HCT116 (cell line): ENCODE measurements at regions not wholly inside any gene's neighbourhood (a gene's known extent, or its start where the extent isn't known, plus 50 kb on each side); places are given as distances from the start of the nearest gene placed in this dataset.
A peak's percentile ranks its signal among the peaks of the same experiment; 100 is the strongest.

Experiments used
- ATAC-seq: fragments of 200-7000 bp; cut with Tn5 transposase; 2 replicates; pipeline ENCODE4 v1.9.1; 2020; ENCODE audit warnings: mild to moderate bottlenecking, moderate library complexity
- BruUV-seq: library from RNA; stranded (reverse); fragments of 400-500 nt; replicated peaks from 2 replicates; lab custom pipeline; 2021; lab: Mats Ljungman, UMichigan
- CTCF ChIA-PET: fragments of 300-600 bp; sonication (Branson Sonifier 250); formaldehyde crosslinking; loops from one replicate; lab custom pipeline; 2021; ENCODE audit warnings: antibody characterized with exemption; lab: Charles Lee
- POLR2A ChIA-PET: fragments of 300-600, 350-600 bp; sonication (Branson Sonifier 250); formaldehyde crosslinking; loops from one replicate; lab custom pipeline; 2021; ENCODE audit warnings: antibody characterized with exemption; lab: Charles Lee
- RAD21 ChIA-PET, 2 experiments: fragments of 300-600 bp; sonication (Branson Sonifier 250); formaldehyde crosslinking; loops; one replicate each; lab custom pipeline; 2023; ENCODE audit warnings: low total read pairs in 2 of 2; ENCODE audit not compliant: uncharacterized antibody in 2 of 2, unreplicated experiment in 2 of 2, low non-redundant PET in 1 of 2; lab: Charles Lee
- DNase-seq: peaks from one replicate; pipeline ENCODE4 v3.0.0-alpha.2; 2010; ENCODE audit warnings: low read depth, low spot score
- H2AFZ ChIP-seq: fragments of 200-600 bp; shearing (Covaris generic), sonication (generic); 2 replicates; pipeline ENCODE4 v1.6.1; 2017; ENCODE audit warnings: low read depth, mixed run types, mixed read lengths, antibody characterized with exemption, low read length; ENCODE audit not compliant: poor library complexity, severe bottlenecking
- H3K27ac ChIP-seq: 2 replicates; pipeline ENCODE4 v1.5.1; 2012; ENCODE audit warnings: low read depth, low read length
- H3K27me3 ChIP-seq: fragments of 200-600 bp; sonication (generic); 2 replicates; pipeline ENCODE4 v1.6.1; 2016; ENCODE audit warnings: mixed run types, low read length, mixed read lengths; ENCODE audit not compliant: insufficient read depth
- H3K36me3 ChIP-seq, 2 experiments: fragments of 200-500 bp in 1 of 2; fragments of 200-600 bp in 1 of 2; sonication (Bioruptor generic) in 1 of 2; sonication (generic) in 1 of 2; 2 replicates each; pipeline versions ENCODE4 v1.5.1 to v1.6.1; 2014 to 2016; ENCODE audit warnings: low read length in 2 of 2, inconsistent platforms in 1 of 2, mixed read lengths in 1 of 2, mixed run types in 1 of 2; ENCODE audit not compliant: insufficient read depth in 2 of 2, control insufficient read depth in 1 of 2
- H3K4me1 ChIP-seq, 2 experiments: fragments of 200-600 bp in 1 of 2; sonication (generic) in 1 of 2; 2 replicates each; pipeline versions ENCODE4 v1.5.1 to v1.6.1; 2012 to 2017; ENCODE audit warnings: low read length in 2 of 2, inconsistent platforms in 1 of 2, mild to moderate bottlenecking in 1 of 2, mixed read lengths in 1 of 2, mixed run types in 1 of 2, moderate library complexity in 1 of 2; ENCODE audit not compliant: insufficient read depth in 2 of 2, control insufficient read depth in 1 of 2
- H3K4me2 ChIP-seq: fragments of 200-600 bp; sonication (generic); 2 replicates; pipeline ENCODE4 v1.6.1; 2017; ENCODE audit warnings: mixed run types, low read length, mixed read lengths
- H3K4me3 ChIP-seq, 2 experiments: fragments of 200-600 bp in 1 of 2; sonication (generic) in 1 of 2; replicated peaks in 1 of 2; 2 replicates each; pipeline ENCODE4 v1.5.1; 2011 to 2016; ENCODE audit warnings: low read length in 2 of 2, control low read depth in 1 of 2, low read depth in 1 of 2, mild to moderate bottlenecking in 1 of 2, mixed read lengths in 1 of 2, mixed run types in 1 of 2
- H3K79me2 ChIP-seq: fragments of 200-600 bp; sonication (generic); 2 replicates; pipeline ENCODE4 v1.6.1; 2017; ENCODE audit warnings: mild to moderate bottlenecking, mixed run types, low read length, moderate library complexity, mixed read lengths; ENCODE audit not compliant: insufficient read depth
- H3K9ac ChIP-seq: fragments of 200-600 bp; sonication (generic); 2 replicates; pipeline ENCODE4 v1.6.1; 2016; ENCODE audit warnings: low read length, mixed read lengths
- H3K9me2 ChIP-seq: fragments of 200-600 bp; sonication (generic), shearing (Covaris generic); 2 replicates; pipeline ENCODE4 v1.6.1; 2017; ENCODE audit warnings: mixed run types, mild to moderate bottlenecking, moderate library complexity; ENCODE audit not compliant: insufficient read depth
- H3K9me3 ChIP-seq, 2 experiments: fragments of 200-500 bp in 1 of 2; fragments of 200-600 bp in 1 of 2; sonication (Bioruptor generic) in 1 of 2; sonication (generic) in 1 of 2; 2 replicates each; pipeline ENCODE4 v1.6.1; 2014 to 2017; ENCODE audit warnings: low read length in 2 of 2, mixed read lengths in 2 of 2, inconsistent platforms in 1 of 2, low read depth in 1 of 2, mild to moderate bottlenecking in 1 of 2, mixed run types in 1 of 2, moderate library complexity in 1 of 2; ENCODE audit not compliant: control insufficient read depth in 1 of 2, insufficient read depth in 1 of 2
- H4K20me1 ChIP-seq: fragments of 200-600 bp; sonication (generic), shearing (Covaris generic); 2 replicates; pipeline ENCODE4 v1.6.1; 2017; ENCODE audit warnings: mixed run types, mild to moderate bottlenecking, moderate library complexity; ENCODE audit not compliant: insufficient read depth
- EZH2phosphoT487 ChIP-seq: fragments of 200-600 bp; IDR thresholded peaks from 2 replicates; pipeline ENCODE4 v1.6.1; 2018; ENCODE audit warnings: antibody characterized with exemption, borderline replicate concordance
- RAD21 ChIP-seq: IDR thresholded peaks from 2 replicates; pipeline ENCODE4 v1.6.1; 2012; ENCODE audit warnings: low read depth, mild to moderate bottlenecking
- SIN3A ChIP-seq: IDR thresholded peaks from 2 replicates; pipeline ENCODE4 v1.6.1; 2012; ENCODE audit warnings: low read depth
- SP1 ChIP-seq: IDR thresholded peaks from 2 replicates; pipeline ENCODE4 v1.6.1; 2012; ENCODE audit warnings: low read depth
- SRF ChIP-seq: IDR thresholded peaks from 2 replicates; pipeline ENCODE4 v1.6.1; 2012; ENCODE audit warnings: low read depth
- intact Hi-C: fragments of 100-400 bp; cut with micrococcal nuclease; formaldehyde crosslinking; loops from 2 replicates; pipeline ENCODE4 v1.10.0; 2022
- TF ChIP-seq, protein P1 (sequence below), 3 experiments: fragments of 200-600 bp in 1 of 3; sonication (generic) in 1 of 3; IDR thresholded peaks in 2 of 3; conservative IDR thresholded peaks in 1 of 3; 2 replicates each; pipeline ENCODE4 v1.5.1; 2012 to 2017; ENCODE audit warnings: low read depth in 2 of 3, low read length in 2 of 3, antibody characterized with exemption in 1 of 3, borderline replicate concordance in 1 of 3, control low read depth in 1 of 3, mild to moderate bottlenecking in 1 of 3, mixed read lengths in 1 of 3, mixed run types in 1 of 3, moderate library complexity in 1 of 3; ENCODE audit not compliant: insufficient read depth in 1 of 3
- TF ChIP-seq, protein P2 (sequence below): IDR thresholded peaks from 2 replicates; pipeline ENCODE4 v1.6.1; 2012
- TF ChIP-seq, protein P3 (sequence below): IDR thresholded peaks from 2 replicates; pipeline ENCODE4 v1.6.1; 2012

DNA sequence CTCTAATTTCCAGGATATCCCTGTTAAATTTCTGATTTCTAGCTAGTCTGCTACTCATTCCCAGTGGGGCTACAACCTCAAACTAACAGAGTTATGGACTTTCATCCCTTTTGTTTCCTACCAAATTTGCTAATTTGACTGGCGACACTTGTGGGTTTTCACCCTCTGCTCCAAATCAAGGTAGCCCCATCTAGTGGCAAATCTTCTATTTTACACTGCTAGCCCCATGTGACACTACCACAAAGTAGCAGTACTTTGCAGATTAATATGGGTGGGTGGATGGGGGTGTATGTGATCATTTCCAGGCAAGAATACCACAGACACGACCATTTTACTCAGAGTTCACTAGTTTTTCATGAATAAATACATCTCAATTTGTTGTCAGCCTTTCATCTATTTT lies 150.3 kb downstream of the MSL3 start:
- RAD21 ChIA-PET, result no interaction called here
- BruUV-seq, result no TSS peak
- H3K36me3 ChIP-seq, result no peaks in the 10 kb centered on the region
- H3K9ac ChIP-seq, result no peak overlapping the region
- intact Hi-C loops, result no loop called here
- no peaks in the 10 kb centered on the region for H3K9me3 ChIP-seq
- no peak overlapping the region for H3K4me3 ChIP-seq
- no peak overlapping the region for H3K27ac ChIP-seq
- peak; percentile 53; the same call in 1 of the 2 replicates for ATAC-seq
- H3K4me2 ChIP-seq, result no peak overlapping the region
- no peaks in the 10 kb centered on the region for H3K4me1 ChIP-seq
- POLR2A ChIA-PET, result no interaction called here
- H3K27me3 ChIP-seq, result no peaks in the 10 kb centered on the region
- H3K9me2 ChIP-seq, result no peaks in the 10 kb centered on the region
- no peak for DNase-seq
- H4K20me1 ChIP-seq, result no peaks in the 10 kb centered on the region
- CTCF ChIA-PET, result no interaction called here
- TF ChIP-seq RAD21, result no peak
- TF ChIP-seq, protein P1, sequence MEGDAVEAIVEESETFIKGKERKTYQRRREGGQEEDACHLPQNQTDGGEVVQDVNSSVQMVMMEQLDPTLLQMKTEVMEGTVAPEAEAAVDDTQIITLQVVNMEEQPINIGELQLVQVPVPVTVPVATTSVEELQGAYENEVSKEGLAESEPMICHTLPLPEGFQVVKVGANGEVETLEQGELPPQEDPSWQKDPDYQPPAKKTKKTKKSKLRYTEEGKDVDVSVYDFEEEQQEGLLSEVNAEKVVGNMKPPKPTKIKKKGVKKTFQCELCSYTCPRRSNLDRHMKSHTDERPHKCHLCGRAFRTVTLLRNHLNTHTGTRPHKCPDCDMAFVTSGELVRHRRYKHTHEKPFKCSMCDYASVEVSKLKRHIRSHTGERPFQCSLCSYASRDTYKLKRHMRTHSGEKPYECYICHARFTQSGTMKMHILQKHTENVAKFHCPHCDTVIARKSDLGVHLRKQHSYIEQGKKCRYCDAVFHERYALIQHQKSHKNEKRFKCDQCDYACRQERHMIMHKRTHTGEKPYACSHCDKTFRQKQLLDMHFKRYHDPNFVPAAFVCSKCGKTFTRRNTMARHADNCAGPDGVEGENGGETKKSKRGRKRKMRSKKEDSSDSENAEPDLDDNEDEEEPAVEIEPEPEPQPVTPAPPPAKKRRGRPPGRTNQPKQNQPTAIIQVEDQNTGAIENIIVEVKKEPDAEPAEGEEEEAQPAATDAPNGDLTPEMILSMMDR (IDR thresholded peaks at IDR 0.05 in 2 of 3, conservative IDR thresholded peaks at IDR 0.05 in 1 of 3; ENCODE audit: borderline replicate concordance in 1 of 3, insufficient read depth in 1 of 3, low read depth in 2 of 3, low read length in 2 of 3), result peak in 2 of 3 experiments; percentile 37 to 43; a peak in 3 of 6 replicates
- H3K79me2 ChIP-seq, result no peaks in the 10 kb centered on the region
- H2AFZ ChIP-seq, result no peak overlapping the region

DNA sequence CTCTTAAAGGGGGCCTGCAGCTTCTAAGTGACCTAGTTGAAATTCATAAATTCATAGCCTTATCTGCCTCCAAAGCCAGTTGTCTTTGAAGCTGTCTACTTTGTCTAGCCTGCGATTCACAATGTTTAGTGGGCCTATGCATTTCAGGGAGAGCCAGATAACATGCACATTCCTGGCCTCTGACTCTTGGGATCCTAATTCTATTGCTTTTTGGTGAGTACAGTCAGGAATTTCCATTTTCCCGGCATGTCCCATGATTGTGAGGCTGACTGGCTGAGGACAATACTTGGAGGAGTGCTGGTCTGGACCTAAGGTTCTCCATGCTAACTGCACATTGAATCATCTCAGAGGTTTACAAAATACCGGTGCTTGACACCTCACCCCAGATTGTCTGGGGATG lies 155.0 kb downstream of the MSL3 start:
- Histone ChIP-seq H3K27ac (no peak overlapping the region), H3K4me3 (no peak overlapping the region), H3K9ac (no peak overlapping the region), H3K36me3 (no peaks in the 10 kb centered on the region), H3K4me1 (no peaks in the 10 kb centered on the region), H3K79me2 (no peaks in the 10 kb centered on the region), H2AFZ (no peak overlapping the region), H4K20me1 (no peaks in the 10 kb centered on the region), H3K9me2 (no peaks in the 10 kb centered on the region), H3K27me3 (no peaks in the 10 kb centered on the region), H3K9me3 (no peaks in the 10 kb centered on the region), H3K4me2 (no peak overlapping the region)
- intact Hi-C loops, result no loop called here
- BruUV-seq, result no TSS peak
- RAD21 ChIA-PET, result no interaction called here
- POLR2A ChIA-PET, result no interaction called here
- ATAC-seq (no peak), DNase-seq (no peak)
- no peak for TF ChIP-seq SIN3A
- no peak for TF ChIP-seq EZH2phosphoT487
- TF ChIP-seq, protein P2, sequence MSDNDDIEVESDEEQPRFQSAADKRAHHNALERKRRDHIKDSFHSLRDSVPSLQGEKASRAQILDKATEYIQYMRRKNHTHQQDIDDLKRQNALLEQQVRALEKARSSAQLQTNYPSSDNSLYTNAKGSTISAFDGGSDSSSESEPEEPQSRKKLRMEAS, result no peak
- TF ChIP-seq, protein P3, sequence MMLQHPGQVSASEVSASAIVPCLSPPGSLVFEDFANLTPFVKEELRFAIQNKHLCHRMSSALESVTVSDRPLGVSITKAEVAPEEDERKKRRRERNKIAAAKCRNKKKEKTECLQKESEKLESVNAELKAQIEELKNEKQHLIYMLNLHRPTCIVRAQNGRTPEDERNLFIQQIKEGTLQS, result no peak
- no peak for TF ChIP-seq SP1
- no peak for TF ChIP-seq SRF
- CTCF ChIA-PET, result no interaction called here
